IPS-18a (cell line): ENCODE measurements at regions not wholly inside any gene's neighbourhood (a gene's known extent, or its start where the extent isn't known, plus 50 kb on each side); places are given as distances from the start of the nearest gene placed in this dataset.

Experiments used
- H3K27ac ChIP-seq: one replicate; pipeline ENCODE4 v1.5.1; 2013; ENCODE audit warnings: low read length
- H3K27me3 ChIP-seq: one replicate; pipeline ENCODE4 v1.6.1; 2013; ENCODE audit warnings: mild to moderate bottlenecking, low read length; ENCODE audit not compliant: control insufficient read depth, insufficient read depth
- H3K36me3 ChIP-seq: one replicate; pipeline ENCODE4 v1.6.1; 2013; ENCODE audit warnings: low read depth, low read length; ENCODE audit not compliant: control insufficient read depth
- H3K4me1 ChIP-seq: one replicate; pipeline ENCODE4 v1.6.1; 2013; ENCODE audit warnings: low read depth, low read length; ENCODE audit not compliant: control insufficient read depth
- H3K4me3 ChIP-seq: one replicate; pipeline ENCODE4 v1.5.1; 2013; ENCODE audit warnings: low read length
- H3K9ac ChIP-seq: one replicate; pipeline ENCODE4 v1.6.1; 2013; ENCODE audit warnings: mild to moderate bottlenecking, low read length, moderate library complexity
- H3K9me3 ChIP-seq: one replicate; pipeline ENCODE4 v1.6.1; 2013; ENCODE audit warnings: low read depth, low read length; ENCODE audit not compliant: control insufficient read depth

- Histone ChIP-seq H3K9me3 (no peaks in the 10 kb centered on the region), H3K4me3 (no peak overlapping the region), H3K27me3 (no peaks in the 10 kb centered on the region), H3K36me3 (no peaks in the 10 kb centered on the region), H3K4me1 (no peaks in the 10 kb centered on the region), H3K27ac (no peak overlapping the region), H3K9ac (no peak overlapping the region)
Observed at GRCh38 chr12:111057701-111058425, 137.5 kb upstream of the MYL2 start.

DNA sequence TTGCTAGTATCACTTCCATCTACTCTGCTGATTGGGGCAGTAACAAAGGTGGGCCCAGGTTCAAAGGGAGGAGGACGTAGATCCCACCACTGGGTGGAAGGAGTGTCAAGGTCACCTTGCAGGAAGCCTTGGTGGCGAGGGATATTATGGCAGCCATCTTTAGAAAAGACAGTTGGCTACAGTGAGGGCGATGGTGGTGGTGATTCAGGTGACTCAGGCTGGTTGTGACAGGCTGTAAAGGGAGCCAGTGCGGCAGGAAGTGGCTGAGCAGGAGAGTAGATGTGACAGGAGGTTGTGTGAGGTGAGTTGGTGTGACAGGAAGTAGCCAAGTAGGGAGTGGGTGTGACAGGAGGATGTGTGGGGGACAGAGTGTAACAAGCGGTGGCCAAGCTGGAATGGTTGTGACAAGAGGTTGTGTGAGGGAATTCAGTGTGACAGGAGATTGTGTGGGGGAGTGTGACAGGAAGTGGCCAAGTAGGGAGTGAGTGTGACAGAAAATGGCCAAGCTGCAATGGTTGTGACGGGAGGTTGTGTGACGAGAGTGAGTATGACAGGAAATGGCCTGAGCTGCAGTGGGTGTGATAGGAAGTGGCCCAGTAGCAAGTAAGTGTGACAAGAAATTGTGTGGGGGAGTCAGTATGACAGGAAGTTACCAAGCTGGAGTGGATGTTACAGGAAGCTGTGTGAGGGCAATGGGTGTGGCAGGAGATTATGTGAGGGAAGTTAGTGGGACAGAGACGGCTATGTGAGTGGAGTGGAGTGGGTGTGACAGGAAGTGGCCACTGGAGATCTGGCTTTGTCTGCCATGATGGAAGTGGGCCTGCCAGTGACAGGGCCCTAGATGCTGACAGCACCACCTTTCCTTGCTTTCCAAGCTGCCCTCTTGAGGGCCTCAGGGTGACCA, 136.5 kb upstream of the MYL2 start:
- H3K27ac ChIP-seq = no peak overlapping the region
- no peaks in the 10 kb centered on the region for H3K4me1 ChIP-seq
- no peak overlapping the region for H3K4me3 ChIP-seq
- no peaks in the 10 kb centered on the region for H3K9me3 ChIP-seq
- no peaks in the 10 kb centered on the region for H3K36me3 ChIP-seq
- no peak overlapping the region for H3K9ac ChIP-seq
- H3K27me3 ChIP-seq = no peaks in the 10 kb centered on the region

GRCh38 chr12:111055181-111055880, 135.0 kb upstream of the MYL2 start:
- H3K9me3 ChIP-seq = no peaks in the 10 kb centered on the region
- H3K27ac ChIP-seq = no peak overlapping the region
- H3K27me3 ChIP-seq = no peaks in the 10 kb centered on the region
- no peak overlapping the region for H3K9ac ChIP-seq
- no peaks in the 10 kb centered on the region for H3K4me1 ChIP-seq
- H3K4me3 ChIP-seq = no peak overlapping the region
- no peaks in the 10 kb centered on the region for H3K36me3 ChIP-seq

GRCh38 chr12:111048991-111049390, 128.6 kb upstream of the MYL2 start:
- H3K27ac ChIP-seq = no peak overlapping the region
- no peak overlapping the region for H3K9ac ChIP-seq
- H3K27me3 ChIP-seq = no peaks in the 10 kb centered on the region
- H3K9me3 ChIP-seq = no peaks in the 10 kb centered on the region
- H3K4me3 ChIP-seq = no peak overlapping the region
- no peaks in the 10 kb centered on the region for H3K36me3 ChIP-seq
- no peaks in the 10 kb centered on the region for H3K4me1 ChIP-seq

DNA sequence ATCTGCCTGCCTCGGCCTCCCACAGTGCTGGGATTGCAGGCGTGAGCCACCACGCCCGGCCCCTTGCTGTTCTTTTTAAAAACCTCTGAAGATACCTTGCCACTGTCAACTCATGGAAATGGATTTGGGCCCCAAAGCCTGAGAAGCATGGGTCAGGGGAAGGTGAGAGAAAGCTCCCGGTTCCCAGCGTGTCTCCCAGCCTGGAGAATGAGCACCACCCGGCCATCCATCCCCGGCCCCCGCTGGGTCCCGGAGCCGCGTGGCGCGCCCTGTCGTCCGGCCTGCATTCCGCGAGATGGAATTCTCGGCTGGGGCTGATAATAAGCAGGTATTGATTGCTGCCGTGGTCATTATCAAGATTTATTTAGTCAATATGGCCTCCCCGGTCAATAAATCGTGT, 126.5 kb upstream of the MYL2 start:
- Histone ChIP-seq H3K4me1 (no peaks in the 10 kb centered on the region), H3K36me3 (no peaks in the 10 kb centered on the region), H3K9ac (no peak overlapping the region), H3K4me3 (no peak overlapping the region), H3K27me3 (no peaks in the 10 kb centered on the region), H3K27ac (no peak overlapping the region), H3K9me3 (no peaks in the 10 kb centered on the region)

DNA sequence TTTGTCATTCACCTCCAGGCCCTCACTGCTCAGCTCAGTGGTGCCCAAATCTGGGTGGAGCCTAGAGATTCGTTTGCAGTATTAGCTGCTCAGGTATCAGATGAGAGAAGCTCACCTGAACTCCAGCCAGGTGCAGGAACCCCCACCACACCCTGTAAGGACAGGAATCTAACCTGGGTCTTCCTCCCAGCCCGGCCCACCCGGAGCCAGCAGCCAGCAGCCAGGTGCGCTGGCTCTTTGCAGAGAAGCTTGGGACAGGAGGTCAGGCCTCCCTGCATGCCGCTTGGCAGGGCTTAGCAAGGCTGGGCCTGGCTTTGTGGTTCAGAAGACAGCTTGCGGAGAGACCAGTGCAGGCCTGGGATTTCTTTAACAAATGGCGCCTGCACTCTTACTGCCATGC, 125.6 kb upstream of the MYL2 start:
- H3K4me3 ChIP-seq = no peak overlapping the region
- no peak overlapping the region for H3K9ac ChIP-seq
- H3K36me3 ChIP-seq = no peaks in the 10 kb centered on the region
- H3K27ac ChIP-seq = no peak overlapping the region
- H3K27me3 ChIP-seq = no peaks in the 10 kb centered on the region
- no peaks in the 10 kb centered on the region for H3K9me3 ChIP-seq
- H3K4me1 ChIP-seq = no peaks in the 10 kb centered on the region

GRCh38 chr12:111041091-111041490, 120.7 kb upstream of the MYL2 start:
- no peaks in the 10 kb centered on the region for H3K9me3 ChIP-seq
- no peak overlapping the region for H3K9ac ChIP-seq
- no peaks in the 10 kb centered on the region for H3K36me3 ChIP-seq
- peaks cover 23% of the 10 kb centered on the region for H3K27me3 ChIP-seq
- H3K4me3 ChIP-seq = no peak overlapping the region
- no peak overlapping the region for H3K27ac ChIP-seq
- H3K4me1 ChIP-seq = peaks cover 5% of the 10 kb centered on the region

DNA sequence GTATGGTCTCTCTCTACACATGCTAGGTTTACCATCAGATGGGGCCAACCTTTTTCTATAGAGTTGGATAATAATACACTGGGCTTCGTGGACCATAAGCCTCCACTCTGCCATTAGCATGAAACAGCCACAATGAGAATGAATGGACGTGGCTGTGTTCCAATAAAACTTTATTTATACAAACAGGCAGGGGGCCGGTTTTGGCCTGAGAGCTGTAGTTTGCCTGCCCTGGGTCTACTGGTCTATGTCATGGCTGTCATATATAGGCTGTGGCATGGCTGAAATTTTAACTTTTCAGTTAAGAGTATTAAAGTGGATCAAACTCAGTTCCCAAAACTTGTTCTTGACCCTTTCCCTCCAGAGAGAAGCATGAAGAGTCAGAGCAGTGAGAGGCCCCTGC, 120.3 kb upstream of the MYL2 start:
- no peak overlapping the region for H3K27ac ChIP-seq
- no peak overlapping the region for H3K9ac ChIP-seq

DNA sequence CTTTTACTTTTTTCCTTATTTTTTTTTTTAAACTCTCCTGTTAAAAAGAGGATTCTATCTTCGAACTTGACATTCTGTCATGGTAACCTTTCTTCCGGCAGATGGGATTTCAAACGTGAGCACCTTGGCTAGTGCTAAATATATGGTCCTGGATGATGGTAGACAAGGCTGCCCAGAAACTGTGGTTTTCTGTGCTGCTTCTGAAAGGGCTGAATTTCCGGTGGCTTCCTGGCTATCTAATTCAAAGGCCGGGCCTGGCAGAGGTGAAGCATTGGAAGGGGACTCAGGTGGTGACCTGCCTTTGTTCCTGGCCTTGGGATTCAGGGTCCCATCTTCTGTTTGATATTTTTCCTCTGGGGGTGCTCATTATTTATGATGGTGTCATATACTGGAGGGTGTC, 118.6 kb upstream of the MYL2 start:
- Histone ChIP-seq H3K27me3 (peaks cover 36% of the 10 kb centered on the region), H3K4me1 (peaks cover 12% of the 10 kb centered on the region), H3K9me3 (no peaks in the 10 kb centered on the region), H3K36me3 (no peaks in the 10 kb centered on the region), H3K9ac (no peak overlapping the region), H3K4me3 (no peak overlapping the region), H3K27ac (no peak overlapping the region)

More for the DNA sequence above, 120.3 kb upstream of the MYL2 start:
- Histone ChIP-seq H3K27me3 (peaks cover 27% of the 10 kb centered on the region), H3K4me1 (peaks cover 9% of the 10 kb centered on the region), H3K36me3 (no peaks in the 10 kb centered on the region), H3K9me3 (no peaks in the 10 kb centered on the region), H3K4me3 (no peak overlapping the region)

DNA sequence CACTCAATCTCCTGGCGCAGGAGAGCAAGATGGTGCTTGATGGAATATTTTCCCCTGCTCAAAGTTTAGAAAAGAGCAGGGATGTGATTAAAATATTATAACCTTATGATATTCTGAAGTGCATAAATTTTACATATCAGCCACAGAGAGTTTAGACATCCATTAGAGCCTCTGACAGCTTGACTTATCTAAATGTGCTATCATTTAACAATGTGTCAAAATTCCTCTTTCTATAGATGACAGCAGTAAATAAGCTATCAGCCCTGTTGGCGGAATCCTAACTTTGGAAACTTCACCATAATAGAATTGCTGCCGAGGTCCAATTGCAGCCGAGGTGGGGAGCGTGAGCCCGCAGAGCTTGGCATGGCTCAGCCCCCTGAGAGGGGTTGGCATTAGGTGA, 117.7 kb upstream of the MYL2 start:
- Histone ChIP-seq H3K27ac (no peak overlapping the region), H3K27me3 (peaks cover 36% of the 10 kb centered on the region), H3K9ac (no peak overlapping the region), H3K9me3 (no peaks in the 10 kb centered on the region), H3K4me1 (peaks cover 12% of the 10 kb centered on the region), H3K36me3 (no peaks in the 10 kb centered on the region), H3K4me3 (no peak overlapping the region)

GRCh38 chr12:111037047-111037446, 116.7 kb upstream of the MYL2 start:
- H3K9ac ChIP-seq = no peak overlapping the region
- H3K27me3 ChIP-seq = peaks cover 45% of the 10 kb centered on the region
- no peak overlapping the region for H3K27ac ChIP-seq
- no peaks in the 10 kb centered on the region for H3K36me3 ChIP-seq
- H3K4me1 ChIP-seq = peaks cover 16% of the 10 kb centered on the region
- H3K4me3 ChIP-seq = no peak overlapping the region
- H3K9me3 ChIP-seq = no peaks in the 10 kb centered on the region
